CD4-positive, alpha-beta T cell (primary cell): ENCODE measurements at regions not wholly inside any gene's neighbourhood (a gene's known extent, or its start where the extent isn't known, plus 50 kb on each side); places are given as distances from the start of the nearest gene placed in this dataset.

Source experiments
- ATAC-seq: fragments of 200-7000 bp; cut with Tn5 transposase; one replicate; pipeline ENCODE4 v1.10.0; 2022; ENCODE audit warnings: mild to moderate bottlenecking; ENCODE audit not compliant: poor library complexity
- CTCF ChIA-PET: fragments of 350-600 bp; sonication (Branson Sonifier 250); formaldehyde crosslinking; loops from one replicate; lab custom pipeline; 2021; ENCODE audit warnings: antibody characterized with exemption, inconsistent platforms; lab: Charles Lee
- POLR2A ChIA-PET: fragments of 350-600 bp; sonication (Branson Sonifier 250); formaldehyde crosslinking; loops from one replicate; lab custom pipeline; 2021; ENCODE audit warnings: antibody characterized with exemption, inconsistent platforms; lab: Charles Lee
- DNase-seq, 14 experiments: peaks; one replicate each; pipeline ENCODE4 v3.0.0-alpha.2; 2013 to 2020; ENCODE audit warnings: mixed read lengths in 2 of 14
- H3K27ac ChIP-seq, 2 donors: one replicate each; pipeline versions ENCODE4 v1.5.1 to v1.7.0; 2013; ENCODE audit warnings: low read length in 2 of 2, low read depth in 1 of 2, mild to moderate bottlenecking in 1 of 2
- H3K27me3 ChIP-seq, 2 experiments: 1 replicate in 1 of 2; 2 replicates in 1 of 2; pipeline versions ENCODE4 v1.6.1 to v1.7.0; 2013; ENCODE audit warnings: low read length in 2 of 2, control low read depth in 1 of 2, mild to moderate bottlenecking in 1 of 2, moderate library complexity in 1 of 2; ENCODE audit not compliant: insufficient read depth in 2 of 2, control insufficient read depth in 1 of 2
- H3K36me3 ChIP-seq: one replicate; pipeline ENCODE4 v1.6.1; 2013; ENCODE audit warnings: low read length, control low read depth; ENCODE audit not compliant: insufficient read depth
- H3K4me1 ChIP-seq: one replicate; pipeline ENCODE4 v1.6.1; 2013; ENCODE audit warnings: low read length, control low read depth; ENCODE audit not compliant: insufficient read depth
- H3K4me3 ChIP-seq: one replicate; pipeline ENCODE4 v1.5.1; 2013; ENCODE audit warnings: mild to moderate bottlenecking, low read length, moderate library complexity
- H3K9me3 ChIP-seq, 2 experiments: 1 replicate in 1 of 2; 2 replicates in 1 of 2; pipeline versions ENCODE4 v1.6.1 to v1.7.0; 2013; ENCODE audit warnings: low read length in 2 of 2, mild to moderate bottlenecking in 2 of 2, control low read depth in 1 of 2, moderate library complexity in 1 of 2; ENCODE audit not compliant: control insufficient read depth in 1 of 2, insufficient read depth in 1 of 2
- H3K27ac Mint-ChIP-seq: one replicate; pipeline ENCODE4 v1.8.0; 2020; ENCODE audit warnings: mixed read lengths
- H3K27me3 Mint-ChIP-seq: one replicate; pipeline ENCODE4 v1.8.0; 2021; ENCODE audit warnings: mixed read lengths
- H3K36me3 Mint-ChIP-seq: one replicate; pipeline ENCODE4 v1.8.0; 2021; ENCODE audit warnings: low read depth, mixed read lengths
- H3K4me1 Mint-ChIP-seq: one replicate; pipeline ENCODE4 v1.8.0; 2021; ENCODE audit warnings: low read depth, mixed read lengths
- H3K4me3 Mint-ChIP-seq: one replicate; pipeline ENCODE4 v1.8.0; 2020; ENCODE audit warnings: mild to moderate bottlenecking, mixed read lengths
- H3K9me3 Mint-ChIP-seq: one replicate; pipeline ENCODE4 v1.8.0; 2020; ENCODE audit warnings: mixed read lengths
- intact Hi-C, 2 experiments: fragments of 100-400 bp; cut with DNase I in 1 of 2; cut with micrococcal nuclease in 1 of 2; formaldehyde crosslinking; loops; one replicate each; pipeline versions ENCODE4 v1.15.1 to v1.9.0; 2023 to 2025; cut with DNase I, micrococcal nuclease
- TF ChIP-seq, protein P1 (sequence below): fragments of 200-600 bp; IDR thresholded peaks from one replicate; pipeline ENCODE4 v1.8.0; 2022; ENCODE audit warnings: antibody characterized with exemption, mild to moderate bottlenecking

- no peak overlapping the region for H3K4me3 ChIP-seq
- CTCF ChIA-PET, result no interaction called here
- no peaks in the 10 kb centered on the region for H3K9me3 Mint-ChIP-seq
- no peaks in the 10 kb centered on the region for H3K27me3 Mint-ChIP-seq
- H3K4me3 Mint-ChIP-seq, result no peak overlapping the region
- no peak for DNase-seq
- POLR2A ChIA-PET, result no interaction called here
- no peaks in the 10 kb centered on the region for H3K36me3 ChIP-seq
- no peaks in the 10 kb centered on the region for H3K9me3 ChIP-seq
- H3K27me3 ChIP-seq, result no peaks in the 10 kb centered on the region
- TF ChIP-seq, protein P1, sequence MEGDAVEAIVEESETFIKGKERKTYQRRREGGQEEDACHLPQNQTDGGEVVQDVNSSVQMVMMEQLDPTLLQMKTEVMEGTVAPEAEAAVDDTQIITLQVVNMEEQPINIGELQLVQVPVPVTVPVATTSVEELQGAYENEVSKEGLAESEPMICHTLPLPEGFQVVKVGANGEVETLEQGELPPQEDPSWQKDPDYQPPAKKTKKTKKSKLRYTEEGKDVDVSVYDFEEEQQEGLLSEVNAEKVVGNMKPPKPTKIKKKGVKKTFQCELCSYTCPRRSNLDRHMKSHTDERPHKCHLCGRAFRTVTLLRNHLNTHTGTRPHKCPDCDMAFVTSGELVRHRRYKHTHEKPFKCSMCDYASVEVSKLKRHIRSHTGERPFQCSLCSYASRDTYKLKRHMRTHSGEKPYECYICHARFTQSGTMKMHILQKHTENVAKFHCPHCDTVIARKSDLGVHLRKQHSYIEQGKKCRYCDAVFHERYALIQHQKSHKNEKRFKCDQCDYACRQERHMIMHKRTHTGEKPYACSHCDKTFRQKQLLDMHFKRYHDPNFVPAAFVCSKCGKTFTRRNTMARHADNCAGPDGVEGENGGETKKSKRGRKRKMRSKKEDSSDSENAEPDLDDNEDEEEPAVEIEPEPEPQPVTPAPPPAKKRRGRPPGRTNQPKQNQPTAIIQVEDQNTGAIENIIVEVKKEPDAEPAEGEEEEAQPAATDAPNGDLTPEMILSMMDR, result no peak
- H3K4me1 ChIP-seq, result no peaks in the 10 kb centered on the region
- no peaks in the 10 kb centered on the region for H3K4me1 Mint-ChIP-seq
- no peak overlapping the region for H3K27ac Mint-ChIP-seq
- no peak overlapping the region for H3K27ac ChIP-seq
- intact Hi-C loops, result no loop called here
- ATAC-seq, result no peak
- H3K36me3 Mint-ChIP-seq, result no peaks in the 10 kb centered on the region
Measured at GRCh38 chr12:45125997-45126396, 75.1 kb upstream of the DBX2 start.

- Mint-ChIP-seq H3K27me3 (peaks cover 3% of the 10 kb centered on the region), H3K4me3 (no peak overlapping the region), H3K36me3 (no peaks in the 10 kb centered on the region), H3K27ac (no peak overlapping the region), H3K9me3 (no peaks in the 10 kb centered on the region), H3K4me1 (no peaks in the 10 kb centered on the region)
- no peak overlapping the region for H3K4me3 ChIP-seq
- no peaks in the 10 kb centered on the region for H3K4me1 ChIP-seq
- ChIA-PET CTCF (interaction anchor here (1.5 kb wide), 1 partner anchor 42 kb away, joined by 3 read pairs; no protein-coding TSS in a partner anchor), POLR2A (no interaction called here)
- ATAC-seq (no peak), DNase-seq (no peak)
- intact Hi-C loops, result no loop called here
- no peaks in the 10 kb centered on the region for H3K36me3 ChIP-seq
- no peak overlapping the region for H3K27ac ChIP-seq
- no peaks in the 10 kb centered on the region for H3K9me3 ChIP-seq
- H3K27me3 ChIP-seq, result no peaks in the 10 kb centered on the region
- TF ChIP-seq, protein P1, result no peak
Measured at GRCh38 chr12:45128637-45129036, 77.7 kb upstream of the DBX2 start.

GRCh38 chr12:45130881-45131281, 80.0 kb upstream of the DBX2 start:
- Histone ChIP-seq H3K27ac (no peak overlapping the region), H3K27me3 (no peaks in the 10 kb centered on the region), H3K4me3 (no peak overlapping the region), H3K9me3 (no peaks in the 10 kb centered on the region), H3K36me3 (no peaks in the 10 kb centered on the region), H3K4me1 (no peaks in the 10 kb centered on the region)
- no peaks in the 10 kb centered on the region for H3K4me1 Mint-ChIP-seq
- CTCF ChIA-PET, result no interaction called here
- intact Hi-C loops, result no loop called here
- DNase-seq, result peak in 7 of 14 experiments; percentile 2 to 48 (median 27)
- H3K4me3 Mint-ChIP-seq, result no peak overlapping the region
- peaks cover 3% of the 10 kb centered on the region for H3K27me3 Mint-ChIP-seq
- POLR2A ChIA-PET, result no interaction called here
- H3K27ac Mint-ChIP-seq, result no peak overlapping the region
- no peaks in the 10 kb centered on the region for H3K36me3 Mint-ChIP-seq
- TF ChIP-seq, protein P1, result peak; percentile 43
- no peaks in the 10 kb centered on the region for H3K9me3 Mint-ChIP-seq
- no peak for ATAC-seq
